ENCODE measurements at regions not wholly inside any gene's neighbourhood (a gene's known extent, or its start where the extent isn't known, plus 50 kb on each side); places are given as distances from the start of the nearest gene placed in this dataset.

GRCh38 chr12:69141074-69141473, 98.3 kb upstream of the CPSF6 start:
- TF ChIP-seq RARB (CRISPR knock-in tag; IDR thresholded peaks at IDR 0.05) = no peak
- no peak for TF ChIP-seq ZNF70 (CRISPR knock-in tag; IDR thresholded peaks at IDR 0.05)
- no peak for TF ChIP-seq POU6F1 (CRISPR knock-in tag; IDR thresholded peaks at IDR 0.05; ENCODE audit: borderline replicate concordance, low read depth)
- no peak for TF ChIP-seq ZNF8 (CRISPR knock-in tag; IDR thresholded peaks at IDR 0.05)
- no peak for TF ChIP-seq ARNTL (CRISPR knock-in tag; IDR thresholded peaks at IDR 0.05; ENCODE audit: borderline replicate concordance, low read depth)
- no peak for TF ChIP-seq BACH2 (CRISPR knock-in tag; IDR thresholded peaks at IDR 0.05; ENCODE audit: borderline replicate concordance)
- no peak for TF ChIP-seq CSRNP3 (CRISPR knock-in tag; IDR thresholded peaks at IDR 0.05)
- TF ChIP-seq SNAI2 (CRISPR knock-in tag; IDR thresholded peaks at IDR 0.05) = no peak
- TF ChIP-seq PATZ1 (CRISPR knock-in tag; IDR thresholded peaks at IDR 0.05; ENCODE audit: borderline replicate concordance) = no peak
- no peak for TF ChIP-seq PPARA (CRISPR knock-in tag; IDR thresholded peaks at IDR 0.05; ENCODE audit: borderline replicate concordance)
- no peak for TF ChIP-seq ZFP3 (CRISPR knock-in tag; IDR thresholded peaks at IDR 0.05)
- TF ChIP-seq ISL1 (CRISPR knock-in tag; IDR thresholded peaks at IDR 0.05) = no peak
- no peak for TF ChIP-seq TSHZ2 (CRISPR knock-in tag; IDR thresholded peaks at IDR 0.05)

GRCh38 chr12:69149270-69149669, 90.1 kb upstream of the CPSF6 start:
- no peak for TF ChIP-seq ESRRG (CRISPR knock-in tag; IDR thresholded peaks at IDR 0.05)
- no peak for TF ChIP-seq TOX (CRISPR knock-in tag; IDR thresholded peaks at IDR 0.05; ENCODE audit: borderline replicate concordance)
- no peak for TF ChIP-seq CSDC2 (CRISPR knock-in tag; IDR thresholded peaks at IDR 0.05)
- no peak for TF ChIP-seq TCF4 (CRISPR knock-in tag; IDR thresholded peaks at IDR 0.05; ENCODE audit: borderline replicate concordance)
- no peak for TF ChIP-seq OSR1 (CRISPR knock-in tag; IDR thresholded peaks at IDR 0.05)
- ATAC-seq = no peak

More at GRCh38 chr12:69141074-69141473, 98.3 kb upstream of the CPSF6 start:
- no peak for ATAC-seq

- no peak for TF ChIP-seq TCF4 (CRISPR knock-in tag; IDR thresholded peaks at IDR 0.05; ENCODE audit: borderline replicate concordance)
- peak; percentile 5; the same call in 1 of the 3 replicates for ATAC-seq
Measured at GRCh38 chr12:69150083-69150795, 89.1 kb upstream of the CPSF6 start.

- TF ChIP-seq ISL1 (CRISPR knock-in tag; IDR thresholded peaks at IDR 0.05) = peak; percentile 29; the same call in 1 of the 2 replicates
- TF ChIP-seq CSDC2 (CRISPR knock-in tag; IDR thresholded peaks at IDR 0.05) = no peak
- TF ChIP-seq POU6F1 (CRISPR knock-in tag; IDR thresholded peaks at IDR 0.05; ENCODE audit: borderline replicate concordance, low read depth) = no peak
- TF ChIP-seq GLIS3 (CRISPR knock-in tag; IDR thresholded peaks at IDR 0.05) = no peak
- ATAC-seq = peak; percentile 19; the same call in 1 of the 3 replicates
Measured at GRCh38 chr12:69150796-69151127, 88.6 kb upstream of the CPSF6 start.
